Suprapubic skin (tissue), 4 donors: ENCODE measurements at regions not wholly inside any gene's neighbourhood (a gene's known extent, or its start where the extent isn't known, plus 50 kb on each side); places are given as distances from the start of the nearest gene placed in this dataset.

Experiments
- EP300 ChIP-seq: sonication (generic); formaldehyde crosslinking; IDR thresholded peaks from one replicate; pipeline ENCODE4 v1.6.1; 2017; ENCODE audit warnings: antibody characterized with exemption
- POLR2A ChIP-seq, 2 donors: fragments of 450-650 bp; IDR thresholded peaks; one replicate each; pipeline ENCODE4 v1.6.1; 2017; ENCODE audit warnings: antibody characterized with exemption in 2 of 2, mild to moderate bottlenecking in 2 of 2, moderate library complexity in 2 of 2
- POLR2AphosphoS5 ChIP-seq, 3 donors: sonication (generic); formaldehyde crosslinking; IDR thresholded peaks; one replicate each; pipeline ENCODE4 v1.6.1; 2017; ENCODE audit warnings: antibody characterized with exemption in 3 of 3
- TF ChIP-seq, protein P1 (sequence below), 2 donors: fragments of 200-600 bp in 1 of 2; fragments of 450-650 bp in 1 of 2; sonication (generic) in 1 of 2; IDR thresholded peaks; one replicate each; pipeline ENCODE4 v1.5.1; 2016 to 2019; ENCODE audit warnings: antibody characterized with exemption in 2 of 2, mild to moderate bottlenecking in 1 of 2, moderate library complexity in 1 of 2

- TF ChIP-seq, protein P1, sequence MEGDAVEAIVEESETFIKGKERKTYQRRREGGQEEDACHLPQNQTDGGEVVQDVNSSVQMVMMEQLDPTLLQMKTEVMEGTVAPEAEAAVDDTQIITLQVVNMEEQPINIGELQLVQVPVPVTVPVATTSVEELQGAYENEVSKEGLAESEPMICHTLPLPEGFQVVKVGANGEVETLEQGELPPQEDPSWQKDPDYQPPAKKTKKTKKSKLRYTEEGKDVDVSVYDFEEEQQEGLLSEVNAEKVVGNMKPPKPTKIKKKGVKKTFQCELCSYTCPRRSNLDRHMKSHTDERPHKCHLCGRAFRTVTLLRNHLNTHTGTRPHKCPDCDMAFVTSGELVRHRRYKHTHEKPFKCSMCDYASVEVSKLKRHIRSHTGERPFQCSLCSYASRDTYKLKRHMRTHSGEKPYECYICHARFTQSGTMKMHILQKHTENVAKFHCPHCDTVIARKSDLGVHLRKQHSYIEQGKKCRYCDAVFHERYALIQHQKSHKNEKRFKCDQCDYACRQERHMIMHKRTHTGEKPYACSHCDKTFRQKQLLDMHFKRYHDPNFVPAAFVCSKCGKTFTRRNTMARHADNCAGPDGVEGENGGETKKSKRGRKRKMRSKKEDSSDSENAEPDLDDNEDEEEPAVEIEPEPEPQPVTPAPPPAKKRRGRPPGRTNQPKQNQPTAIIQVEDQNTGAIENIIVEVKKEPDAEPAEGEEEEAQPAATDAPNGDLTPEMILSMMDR (IDR thresholded peaks at IDR 0.05) = no peak
- TF ChIP-seq POLR2A (IDR thresholded peaks at IDR 0.05) = no peak
- no peak for TF ChIP-seq EP300
- no peak for TF ChIP-seq POLR2AphosphoS5 (IDR thresholded peaks at IDR 0.05)
Measured at GRCh38 chr4:4914059-4914820, 54.8 kb downstream of the MSX1 start.
